ENCODE measurements at regions not wholly inside any gene's neighbourhood (a gene's known extent, or its start where the extent isn't known, plus 50 kb on each side); places are given as distances from the start of the nearest gene placed in this dataset.
"Not testable (repeated sequence)": the region's sequence is repeated elsewhere in the genome, so short reads cannot be mapped to it uniquely, and the experiment has no call there.

GRCh38 chr14:106522118-106522517 is 995.7 kb downstream of the TMEM121 start:
- DNase-seq: peak; percentile 21

DNA sequence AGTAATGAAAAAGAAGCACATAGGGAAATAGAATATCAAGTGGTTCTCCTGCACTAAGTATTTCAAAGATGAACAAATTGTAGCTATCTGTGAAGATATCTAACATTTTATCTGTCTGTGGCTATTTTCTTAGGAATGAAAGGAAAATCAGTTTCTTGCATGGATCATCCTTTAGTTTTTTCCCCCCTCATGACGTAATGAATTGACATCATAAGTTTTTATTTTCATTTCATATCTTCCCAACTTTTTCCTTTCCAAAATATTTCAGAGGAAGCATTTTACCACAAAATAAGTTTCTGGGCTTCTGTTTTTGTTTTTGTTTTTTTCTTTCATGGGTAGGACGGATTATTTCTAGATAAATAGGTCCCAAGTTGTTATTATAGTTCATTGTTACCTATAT is 996.6 kb downstream of the TMEM121 start:
- DNase-seq: no peak

DNA sequence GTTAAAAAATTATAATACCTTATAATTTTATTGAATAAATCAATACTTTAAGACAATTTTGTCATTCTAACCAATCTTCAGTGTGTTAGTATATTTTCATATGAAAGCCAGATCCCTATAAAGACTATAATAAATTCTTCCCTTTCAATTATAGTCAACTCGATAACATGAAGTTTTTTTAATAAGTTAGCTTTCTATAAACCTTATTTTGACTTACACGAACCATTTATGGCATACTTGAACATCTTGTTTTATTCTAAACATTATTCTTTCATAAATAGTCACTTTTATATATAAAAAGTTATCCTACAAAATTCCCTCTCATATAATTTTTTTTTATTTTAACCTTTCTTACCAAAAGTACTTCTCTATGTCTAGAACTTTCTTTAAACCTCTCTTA is 1002.3 kb downstream of the TMEM121 start:
- DNase-seq: no peak

- no peak for DNase-seq
These were observed 1003.6 kb downstream of the TMEM121 start for GRCh38 chr14:106530031-106530422.

DNA sequence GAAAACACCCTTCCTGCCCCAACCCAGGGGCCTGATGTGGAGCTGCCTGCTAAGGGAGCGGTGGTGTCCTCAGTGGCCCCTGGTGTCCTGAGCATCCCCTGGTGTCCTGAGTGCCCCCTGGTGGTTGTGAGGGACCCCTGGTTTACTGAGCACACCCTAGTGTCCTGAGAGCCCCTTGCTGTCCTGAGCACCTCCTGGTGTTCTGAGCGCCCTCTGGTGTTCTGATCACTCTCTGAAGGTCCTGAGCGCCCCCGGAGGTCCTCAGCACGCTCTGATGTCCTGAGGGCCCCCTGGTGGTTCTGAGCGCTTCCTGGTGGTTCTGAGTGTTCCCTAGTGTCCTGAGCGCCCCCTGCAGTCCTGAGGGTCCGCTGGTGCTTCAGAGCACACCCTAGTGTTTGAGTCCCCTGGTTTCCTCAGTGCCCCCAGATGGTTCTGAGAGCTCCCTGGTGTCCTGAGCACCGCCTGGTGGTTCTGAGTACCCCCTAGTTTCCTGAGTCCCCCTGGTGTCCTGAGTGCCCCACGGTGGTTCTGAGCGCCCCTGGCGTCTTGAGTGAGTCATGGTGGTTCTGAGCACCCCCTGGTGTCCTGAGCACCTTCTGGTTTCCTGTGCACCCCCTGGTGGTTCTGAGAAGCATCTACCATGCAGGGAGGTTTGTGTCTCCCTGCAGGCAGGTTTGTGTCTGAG is 1004.2 kb downstream of the TMEM121 start:
- peak; percentile 55 for DNase-seq

GRCh38 chr14:106537597-106537996 is 1011.2 kb downstream of the TMEM121 start:
- DNase-seq: not testable (repeated sequence)

- DNase-seq: no peak
These were observed 1011.8 kb downstream of the TMEM121 start for GRCh38 chr14:106538201-106538600.

DNA sequence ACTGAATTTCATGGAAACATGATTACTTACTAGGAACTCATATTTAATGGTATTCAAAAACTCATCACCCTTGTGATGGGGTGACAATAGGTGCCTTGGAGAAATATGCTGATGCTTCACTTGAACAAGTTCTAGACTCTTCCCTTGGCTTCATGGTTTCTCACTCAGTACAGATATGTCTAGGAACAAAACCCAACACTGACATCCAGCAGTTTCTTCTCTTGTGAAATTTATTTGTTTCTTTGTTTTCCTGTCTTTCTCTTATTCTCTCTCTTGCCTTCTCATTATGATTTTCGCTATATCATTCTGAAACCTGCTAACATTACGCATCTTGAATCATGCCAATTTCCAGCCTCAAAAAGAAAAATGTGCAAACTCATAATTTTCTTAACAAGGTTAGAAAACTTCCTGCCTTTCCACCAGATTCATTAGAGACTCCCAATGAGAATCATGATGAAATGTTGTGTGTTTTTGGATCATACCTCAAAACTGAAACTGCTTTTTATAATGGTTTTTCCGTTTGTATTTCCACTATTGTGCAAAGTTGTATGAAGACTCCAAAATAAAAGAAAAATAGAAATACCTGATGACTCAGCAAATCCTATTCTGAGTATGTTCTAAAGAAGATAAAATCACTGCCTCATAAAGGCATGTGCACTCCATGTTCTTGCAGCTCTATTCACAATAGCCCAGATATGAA is 1021.5 kb downstream of the TMEM121 start:
- DNase-seq: peak; percentile 79

DNA sequence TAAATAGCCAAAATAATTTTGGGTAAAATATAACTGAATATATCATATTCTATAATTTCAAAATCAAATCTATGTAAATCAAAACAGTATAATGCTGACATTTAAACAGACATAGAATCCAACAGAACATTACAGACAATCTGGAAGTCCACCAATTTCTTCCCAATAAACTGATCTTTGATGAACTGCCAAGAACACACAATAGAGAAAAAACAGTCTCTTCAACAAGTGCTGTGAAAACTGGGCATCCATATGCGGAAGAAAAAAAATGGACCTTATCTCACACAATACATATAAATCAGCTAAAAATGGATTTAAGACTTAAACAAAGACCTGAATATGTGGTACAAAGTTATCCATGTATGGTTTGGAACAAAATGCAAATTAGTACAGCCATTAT is 1022.7 kb downstream of the TMEM121 start:
- DNase-seq: no peak

- peak; percentile 10 for DNase-seq
These were observed 1024.9 kb downstream of the TMEM121 start for GRCh38 chr14:106551265-106551664.

- not testable (repeated sequence) for DNase-seq
These were observed 1029.8 kb downstream of the TMEM121 start for GRCh38 chr14:106556211-106556610.

GRCh38 chr14:106556665-106557289 is 1030.4 kb downstream of the TMEM121 start:
- DNase-seq: peak; percentile 87

- no peak for DNase-seq
These were observed 1036.1 kb downstream of the TMEM121 start for GRCh38 chr14:106562451-106562850.

GRCh38 chr14:106564058-106564643 is 1037.8 kb downstream of the TMEM121 start:
- DNase-seq: peak; percentile 81

DNA sequence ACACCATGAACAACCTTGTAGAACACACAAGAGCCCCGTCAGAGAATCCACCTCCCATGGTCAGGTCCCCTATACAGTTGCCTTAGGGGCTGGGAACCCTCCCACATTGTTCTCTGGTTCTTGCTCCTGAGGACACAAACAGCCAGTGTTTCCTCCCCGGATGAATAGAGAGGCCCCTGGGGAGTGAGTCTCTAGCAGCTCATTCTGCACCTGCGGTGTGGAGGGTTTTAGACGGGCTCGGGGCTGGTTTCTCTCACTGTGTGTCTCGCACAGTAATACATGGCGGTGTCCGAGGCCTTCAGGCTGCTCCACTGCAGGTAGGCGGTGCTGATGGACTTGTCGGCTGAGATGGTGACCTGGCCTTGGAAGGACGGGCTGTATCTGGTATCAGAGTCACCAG is 1052.1 kb downstream of the TMEM121 start:
- no peak for DNase-seq

- no peak for DNase-seq
These were observed 1052.7 kb downstream of the TMEM121 start for GRCh38 chr14:106579084-106579483.

DNA sequence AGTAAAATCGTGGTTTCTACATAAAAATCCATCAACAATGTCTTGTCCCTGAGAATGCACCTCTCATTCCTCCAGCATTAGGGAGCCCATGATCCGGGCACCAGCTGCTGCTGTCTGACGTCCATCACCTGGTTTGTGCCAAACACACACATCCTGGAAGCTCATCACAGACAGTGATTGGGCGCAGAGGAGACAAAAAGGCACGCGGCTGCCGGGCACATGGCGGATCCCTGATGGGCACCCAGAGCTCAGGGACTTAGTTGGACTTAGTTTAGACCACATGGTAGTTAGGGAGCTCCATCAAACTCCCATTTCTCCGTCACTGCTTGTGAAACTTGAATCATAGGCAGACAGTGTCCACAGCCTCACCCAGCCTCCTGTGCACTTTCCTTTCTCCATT is 1059.3 kb downstream of the TMEM121 start:
- no peak for DNase-seq

DNA sequence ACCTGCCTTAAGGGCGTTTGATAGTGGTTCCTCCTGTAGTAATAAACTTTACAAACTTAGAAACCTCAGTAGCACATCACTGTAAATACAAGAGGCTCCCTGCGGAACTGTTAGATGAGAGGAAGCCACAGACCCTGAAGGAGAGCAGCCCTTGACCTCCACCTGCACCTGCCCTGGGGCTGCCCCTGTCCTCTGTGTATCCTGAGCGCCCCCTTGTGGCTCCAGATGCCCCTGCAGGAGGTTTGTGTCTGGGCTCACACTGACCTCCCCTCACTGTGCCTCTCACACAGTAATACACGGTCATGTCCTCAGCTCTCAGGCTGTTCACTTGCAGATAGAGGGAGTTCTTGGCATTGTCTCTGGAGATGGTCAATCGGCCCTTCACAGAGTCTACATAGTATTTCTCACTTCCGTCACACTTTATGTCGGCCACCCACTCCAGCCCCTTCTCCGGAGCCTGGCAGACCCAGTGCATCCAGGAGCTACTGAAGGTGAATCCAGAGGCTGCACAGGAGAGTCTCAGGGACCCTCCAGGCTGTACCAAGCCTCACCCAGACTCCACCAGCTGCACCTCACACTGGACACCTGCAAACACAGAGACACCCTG is 1059.8 kb downstream of the TMEM121 start:
- peak; percentile 81 for DNase-seq

DNA sequence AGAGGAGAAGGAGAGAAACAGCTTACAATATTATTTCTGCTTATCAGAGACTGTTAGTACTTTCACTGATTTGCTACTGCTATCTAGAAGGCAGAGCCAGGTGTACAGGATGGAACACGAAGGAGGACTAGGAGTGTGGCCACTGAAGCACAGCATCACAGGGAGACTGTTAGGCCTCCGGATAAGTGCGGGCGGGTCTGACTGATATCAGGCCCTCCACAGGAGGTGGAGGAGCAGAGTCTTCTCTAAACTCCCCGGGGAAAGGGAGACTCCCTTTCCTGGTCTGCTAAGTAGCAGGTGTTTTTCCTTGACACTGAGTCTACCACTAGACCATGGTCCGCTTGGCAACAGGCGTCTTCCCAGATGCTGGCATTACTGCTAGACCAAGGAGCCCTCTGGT is 1065.2 kb downstream of the TMEM121 start:
- not testable (repeated sequence) for DNase-seq

DNA sequence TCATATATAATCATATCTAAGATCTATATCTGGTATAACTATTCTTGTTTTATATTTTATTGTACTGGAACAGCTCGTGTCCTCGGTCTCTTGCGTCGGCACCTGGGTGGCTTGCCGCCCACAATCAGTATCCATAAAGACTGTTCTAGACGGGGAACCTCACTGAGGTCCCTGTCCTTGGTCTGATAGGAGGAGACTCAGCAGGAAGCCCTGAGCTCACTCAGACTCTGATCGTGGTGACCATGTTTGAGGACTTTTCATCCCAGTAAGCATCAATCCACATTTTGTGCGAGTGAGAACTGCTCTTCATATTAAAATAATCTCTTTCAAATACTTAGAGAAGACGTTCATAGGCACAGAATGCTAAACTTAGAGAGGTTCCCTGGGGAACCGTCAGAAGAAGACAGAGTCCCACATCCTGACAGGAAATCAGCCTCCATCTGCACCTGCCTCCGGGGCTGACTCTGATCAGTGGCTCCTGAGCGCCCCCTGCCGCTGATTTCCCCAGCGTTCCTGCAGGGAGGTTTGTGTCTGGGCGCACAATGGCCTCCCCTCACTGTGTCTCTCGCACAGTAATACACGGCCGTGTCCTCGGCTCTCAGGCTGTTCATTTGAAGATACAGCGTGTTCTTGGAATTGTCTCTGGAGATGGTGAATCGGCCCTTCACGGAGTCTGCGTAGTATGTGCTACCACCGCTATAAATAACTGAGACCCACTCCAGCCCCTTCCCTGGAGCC is 1065.9 kb downstream of the TMEM121 start:
- DNase-seq: peak; percentile 64

DNA sequence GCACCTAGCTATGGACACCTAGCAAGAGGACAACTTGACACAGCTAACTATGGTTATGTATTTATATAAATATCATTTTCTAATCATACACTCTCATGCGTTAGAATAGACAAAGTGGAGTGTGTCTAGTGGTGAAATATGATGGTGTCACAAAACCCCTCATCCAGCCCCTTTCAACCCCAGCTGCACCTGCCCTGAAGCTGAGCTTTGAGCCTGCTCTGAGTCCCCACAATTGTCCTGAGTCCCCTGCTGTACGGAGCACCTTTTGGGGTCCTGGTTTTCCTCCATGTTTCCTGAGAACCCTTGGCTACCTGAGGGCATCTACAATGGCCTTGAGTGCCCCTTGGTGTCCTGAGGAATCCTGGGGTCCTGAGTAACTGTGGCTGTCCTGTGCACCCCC is 1072.8 kb downstream of the TMEM121 start:
- DNase-seq: no peak

Measured in activated CD4-positive, alpha-beta T cell treated with anti-CD3 and anti-CD28 coated beads, Interleukin-2, Interleukin-6, amounts not matched to agents 100 ng/mL and 50 ng/mL, durations not matched to agents 16 hours and 8 hours (primary cell).